ENCODE measurements at regions not wholly inside any gene's neighbourhood (a gene's known extent, or its start where the extent isn't known, plus 50 kb on each side); places are given as distances from the start of the nearest gene placed in this dataset.

- TF ChIP-seq ZSCAN23 (tag by site-specific recombination; IDR thresholded peaks at IDR 0.05), result no peak
- TF ChIP-seq, protein P1, sequence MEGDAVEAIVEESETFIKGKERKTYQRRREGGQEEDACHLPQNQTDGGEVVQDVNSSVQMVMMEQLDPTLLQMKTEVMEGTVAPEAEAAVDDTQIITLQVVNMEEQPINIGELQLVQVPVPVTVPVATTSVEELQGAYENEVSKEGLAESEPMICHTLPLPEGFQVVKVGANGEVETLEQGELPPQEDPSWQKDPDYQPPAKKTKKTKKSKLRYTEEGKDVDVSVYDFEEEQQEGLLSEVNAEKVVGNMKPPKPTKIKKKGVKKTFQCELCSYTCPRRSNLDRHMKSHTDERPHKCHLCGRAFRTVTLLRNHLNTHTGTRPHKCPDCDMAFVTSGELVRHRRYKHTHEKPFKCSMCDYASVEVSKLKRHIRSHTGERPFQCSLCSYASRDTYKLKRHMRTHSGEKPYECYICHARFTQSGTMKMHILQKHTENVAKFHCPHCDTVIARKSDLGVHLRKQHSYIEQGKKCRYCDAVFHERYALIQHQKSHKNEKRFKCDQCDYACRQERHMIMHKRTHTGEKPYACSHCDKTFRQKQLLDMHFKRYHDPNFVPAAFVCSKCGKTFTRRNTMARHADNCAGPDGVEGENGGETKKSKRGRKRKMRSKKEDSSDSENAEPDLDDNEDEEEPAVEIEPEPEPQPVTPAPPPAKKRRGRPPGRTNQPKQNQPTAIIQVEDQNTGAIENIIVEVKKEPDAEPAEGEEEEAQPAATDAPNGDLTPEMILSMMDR (tag by site-specific recombination; IDR thresholded peaks at IDR 0.05), result no peak
These were observed 1936.8 kb upstream of the SEL1L start for GRCh38 chr14:83470466-83470865.
